Endothelial cell of hepatic sinusoid (primary cell): ENCODE measurements at regions not wholly inside any gene's neighbourhood (a gene's known extent, or its start where the extent isn't known, plus 50 kb on each side); places are given as distances from the start of the nearest gene placed in this dataset.

ENCODE experiments used
- in situ Hi-C: cut with HindIII; loops from 2 replicates; pipeline ENCODE4 v1.10.0; 2017; ENCODE audit warnings: low sequenced_read_pairs

DNA sequence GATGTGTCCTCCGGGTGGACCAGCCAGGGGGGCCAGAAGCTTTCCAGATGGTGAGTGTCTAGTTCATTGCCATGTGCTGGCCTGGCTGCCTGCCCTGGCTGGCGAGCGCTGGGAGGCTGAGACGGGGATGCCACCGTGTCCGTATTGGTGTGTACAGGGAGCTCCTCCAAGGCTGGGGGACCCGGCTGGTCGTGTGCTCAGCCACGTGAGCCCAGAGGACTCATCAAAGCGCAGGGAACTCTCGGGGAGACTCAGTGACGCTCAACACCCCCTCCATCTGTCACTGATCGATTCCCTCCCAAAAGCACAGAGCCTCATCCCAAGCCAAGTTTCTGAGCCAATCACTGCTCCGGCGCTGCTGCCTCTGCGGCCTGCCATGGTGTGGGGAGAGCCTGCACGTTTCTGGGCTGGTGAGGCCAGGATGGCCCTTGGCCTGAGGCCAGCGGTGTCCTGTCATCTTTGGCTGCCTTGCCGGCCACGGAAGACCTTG is 423.7 kb downstream of the SHANK2 start:
- in situ Hi-C loops: no loop called here

DNA sequence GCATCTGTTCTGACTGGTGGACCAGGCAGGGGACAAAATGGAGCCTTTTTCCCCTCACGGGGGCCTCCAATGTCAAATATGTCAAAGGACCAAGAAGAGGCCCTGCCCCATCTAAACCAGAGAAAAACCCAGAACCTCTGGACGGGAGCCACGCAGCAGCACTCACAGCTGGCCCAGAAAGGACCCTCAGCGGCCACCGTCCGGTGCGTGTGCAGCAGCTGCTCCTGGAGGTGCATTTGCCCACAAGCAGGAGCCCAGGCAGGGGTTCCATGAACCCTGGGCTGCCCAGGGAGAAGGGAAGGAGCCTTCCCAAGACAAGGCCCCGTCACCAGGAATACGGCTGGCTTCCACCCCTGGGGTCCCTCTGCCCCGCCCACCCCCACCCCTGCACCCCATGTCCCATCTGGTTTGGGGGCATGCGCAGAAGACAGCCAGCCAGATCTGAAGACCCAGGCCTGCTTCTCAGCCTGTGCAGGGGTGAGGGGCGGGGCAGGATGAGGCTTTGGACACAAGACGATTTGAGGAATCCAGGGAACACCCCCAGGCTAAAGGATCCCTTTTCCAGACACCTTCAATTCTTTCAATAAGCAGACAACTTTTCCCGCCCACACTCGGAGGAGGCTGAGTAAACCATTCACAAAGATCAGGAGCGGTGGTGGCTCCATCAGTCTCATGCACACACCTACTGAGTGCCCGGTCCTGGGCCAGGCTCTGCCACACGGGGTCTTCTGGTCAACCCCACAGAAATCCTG is 423.1 kb downstream of the SHANK2 start:
- in situ Hi-C loops: no loop called here

DNA sequence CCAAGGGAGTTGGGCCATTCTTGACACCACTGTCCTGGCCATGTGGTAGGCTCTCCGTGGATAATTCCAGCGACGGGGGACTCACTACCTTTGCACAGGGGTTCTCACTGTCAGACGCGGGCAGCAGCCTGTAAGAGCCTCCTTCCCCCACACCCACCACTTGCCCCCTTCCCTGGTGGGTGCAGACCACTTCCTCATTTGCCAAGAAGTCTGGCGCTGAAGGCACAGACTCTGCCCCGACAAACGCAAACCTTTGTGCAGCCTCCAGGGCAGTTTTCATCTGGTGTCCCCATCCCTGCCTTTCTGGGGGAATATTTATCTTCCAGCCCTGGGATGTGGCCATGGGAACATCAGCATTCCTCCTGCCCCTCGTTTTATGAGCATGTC is 422.5 kb downstream of the SHANK2 start:
- in situ Hi-C loops: no loop called here

DNA sequence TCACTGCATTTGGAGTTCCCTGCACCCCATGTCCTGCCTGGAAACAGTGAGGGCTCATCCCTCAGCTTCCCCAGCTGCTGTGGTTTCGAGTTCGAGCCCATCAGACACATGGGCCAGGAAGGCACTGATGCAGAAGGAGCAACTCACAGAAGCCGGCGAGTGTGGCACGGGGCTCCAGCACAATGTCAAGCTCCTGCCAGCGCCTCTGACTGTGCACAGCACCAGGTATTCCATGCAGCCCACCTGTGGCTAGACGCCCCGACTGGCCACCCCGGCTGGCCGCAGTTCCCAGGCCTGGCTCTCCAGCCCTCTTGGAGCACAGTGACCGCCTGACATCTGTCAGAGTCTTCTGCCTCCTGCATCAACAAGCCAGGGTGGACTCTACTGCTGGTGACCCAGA is 419.4 kb downstream of the SHANK2 start:
- in situ Hi-C loops: no loop called here

DNA sequence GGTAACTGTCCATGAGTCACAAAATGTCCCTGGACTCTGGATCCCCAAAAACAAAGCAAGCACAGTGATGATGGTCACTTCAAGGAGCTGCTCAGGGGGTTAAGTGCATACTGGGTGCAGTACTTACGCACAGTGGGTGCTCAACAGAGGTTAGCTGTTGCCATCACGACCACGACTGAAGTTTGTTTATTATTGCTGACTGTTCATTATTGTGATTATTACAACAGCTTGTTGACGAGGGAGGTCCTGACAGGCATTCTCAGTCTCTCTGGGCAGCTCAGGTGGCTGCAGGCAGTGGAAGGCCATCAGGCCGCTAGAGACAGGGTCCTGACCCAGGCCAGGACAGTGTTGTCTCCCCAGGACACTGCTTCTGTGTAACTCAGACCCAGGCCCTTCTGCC is 418.8 kb downstream of the SHANK2 start:
- in situ Hi-C loops: no loop called here

DNA sequence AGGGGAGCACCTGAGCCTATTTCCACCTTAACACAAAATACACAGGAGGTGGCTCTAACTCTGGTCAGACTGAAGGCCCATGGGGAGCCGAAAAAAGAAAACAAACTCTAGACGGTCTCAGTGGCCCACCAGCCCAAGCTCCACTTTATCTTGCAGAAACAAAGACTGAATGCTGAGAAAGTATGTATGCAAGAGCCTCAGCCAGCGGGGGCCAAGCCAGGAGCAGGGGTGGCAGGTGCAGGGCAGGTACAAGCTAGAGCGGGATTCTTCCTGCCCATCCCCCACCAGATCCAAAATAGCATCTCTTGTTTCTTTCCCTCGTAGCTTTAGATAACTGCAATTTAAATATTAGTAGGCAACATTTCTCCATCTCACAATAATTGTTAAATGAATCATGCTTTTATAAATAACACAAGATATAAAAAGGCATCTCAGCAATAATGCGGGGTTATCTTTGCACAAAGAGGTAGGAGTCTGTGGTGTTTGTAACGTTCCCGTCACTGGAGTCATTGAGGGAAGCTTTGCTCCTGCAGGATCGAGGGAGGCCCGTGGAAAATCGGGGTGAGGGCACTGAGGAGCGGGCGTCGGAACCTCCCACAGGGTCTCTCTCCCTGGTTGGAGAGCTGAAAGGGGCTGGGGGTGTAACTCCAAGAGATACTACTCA is 418.0 kb downstream of the SHANK2 start:
- in situ Hi-C loops: no loop called here

DNA sequence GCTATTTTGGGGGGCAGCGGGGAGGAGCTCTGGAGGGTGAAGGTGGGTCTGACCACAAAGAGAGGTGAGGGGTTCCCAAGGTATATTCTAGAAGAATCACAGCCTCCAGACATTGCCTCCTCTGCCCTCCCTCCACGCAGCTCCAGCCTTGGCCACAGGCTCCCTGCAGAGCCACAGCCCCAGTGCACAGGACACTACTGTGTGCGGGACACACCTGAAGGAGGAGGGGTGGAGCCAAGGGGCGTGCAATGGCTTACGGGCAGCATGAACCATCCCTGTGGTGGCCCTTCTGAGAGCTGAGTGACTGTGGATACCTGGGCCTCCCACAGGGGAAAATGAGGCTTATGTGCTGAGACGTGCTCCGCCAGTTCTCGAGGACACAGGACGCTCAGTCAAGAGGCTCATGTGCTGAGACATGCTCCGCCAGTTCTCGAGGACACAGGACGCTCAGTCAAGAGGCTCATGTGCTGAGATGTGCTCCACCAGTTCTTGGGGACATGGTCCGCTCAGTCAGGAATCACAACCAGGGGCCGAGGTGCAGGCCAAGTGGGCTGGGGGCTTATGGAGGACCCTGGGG is 417.3 kb downstream of the SHANK2 start:
- in situ Hi-C loops: no loop called here

DNA sequence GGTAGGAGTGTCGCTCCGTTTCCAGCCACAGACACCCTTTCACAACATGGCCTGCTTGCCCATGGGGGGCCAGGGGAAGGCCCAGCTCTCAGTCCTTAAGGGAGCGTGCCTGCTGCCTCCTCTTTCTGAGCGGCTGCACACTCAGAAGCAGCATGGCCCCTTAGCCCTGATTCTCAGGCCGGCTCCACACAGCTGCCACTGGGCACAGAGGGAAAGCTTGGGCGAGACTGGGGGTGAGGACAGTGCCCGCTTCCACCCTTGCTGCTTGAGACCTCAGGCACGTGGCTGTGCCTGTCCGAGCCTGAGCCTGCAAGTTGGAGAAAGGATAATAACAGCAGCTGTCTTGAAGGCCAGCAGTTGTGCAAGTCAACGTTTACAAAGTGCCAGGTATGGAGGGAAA is 416.3 kb downstream of the SHANK2 start:
- in situ Hi-C loops: no loop called here

DNA sequence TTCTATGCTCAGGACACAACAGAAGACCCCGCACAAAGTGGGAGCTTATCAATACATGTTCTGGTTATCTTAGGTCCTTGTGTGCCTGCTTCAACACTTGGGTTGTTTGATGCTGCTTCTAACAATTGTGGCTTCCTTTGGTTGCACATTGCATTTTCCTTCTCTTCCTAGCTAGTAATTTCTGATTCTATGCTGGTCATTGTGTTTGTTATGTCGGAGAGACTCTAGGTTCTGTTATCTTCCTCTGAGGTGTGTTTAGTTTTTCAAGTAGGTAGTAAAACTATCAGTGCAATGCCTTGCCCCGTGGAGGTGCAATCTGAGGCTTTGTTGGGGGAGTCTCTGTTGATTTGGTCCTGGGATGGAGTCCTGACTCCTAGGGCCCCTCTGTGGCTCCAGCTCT is 414.2 kb downstream of the SHANK2 start:
- in situ Hi-C loops: no loop called here

DNA sequence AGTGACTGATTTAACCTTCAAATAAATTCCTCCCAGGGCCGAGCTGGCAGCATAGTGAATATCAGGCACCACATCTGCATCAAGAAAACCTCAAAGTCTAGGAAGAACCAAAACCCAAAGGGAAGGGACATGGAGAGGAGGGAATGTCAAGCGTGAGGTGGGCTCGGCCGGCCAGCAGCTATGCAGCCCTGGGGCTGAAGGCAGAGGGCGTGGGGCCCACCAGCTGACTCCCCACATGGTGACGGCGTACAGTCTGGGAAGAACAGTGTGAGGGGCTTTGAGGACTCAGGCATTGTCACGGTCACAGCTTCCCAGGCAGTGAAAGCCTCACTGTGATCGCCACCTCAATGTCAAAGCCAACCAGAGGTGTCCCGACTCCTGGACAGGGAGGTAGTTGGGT is 412.5 kb downstream of the SHANK2 start:
- in situ Hi-C loops: no loop called here

DNA sequence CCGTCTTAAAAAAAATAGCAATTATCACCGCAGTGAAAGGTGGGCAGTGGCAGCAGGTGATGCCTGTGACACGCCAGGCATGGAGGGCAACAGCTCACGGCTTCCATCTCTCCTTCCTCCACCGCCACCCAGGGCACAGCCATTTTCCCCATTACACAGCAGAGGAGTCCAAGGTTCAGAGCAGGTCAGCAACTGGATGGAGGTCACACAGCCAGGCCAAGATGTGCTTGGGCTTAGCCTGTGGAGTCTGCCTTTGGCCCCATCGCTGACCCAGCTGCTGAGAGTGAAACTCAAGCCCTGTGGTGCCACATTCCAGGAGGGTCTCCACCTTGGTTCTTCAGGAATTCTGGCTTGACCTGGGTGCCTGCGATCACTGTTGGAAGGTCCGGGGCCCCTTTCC is 411.1 kb downstream of the SHANK2 start:
- in situ Hi-C loops: no loop called here

DNA sequence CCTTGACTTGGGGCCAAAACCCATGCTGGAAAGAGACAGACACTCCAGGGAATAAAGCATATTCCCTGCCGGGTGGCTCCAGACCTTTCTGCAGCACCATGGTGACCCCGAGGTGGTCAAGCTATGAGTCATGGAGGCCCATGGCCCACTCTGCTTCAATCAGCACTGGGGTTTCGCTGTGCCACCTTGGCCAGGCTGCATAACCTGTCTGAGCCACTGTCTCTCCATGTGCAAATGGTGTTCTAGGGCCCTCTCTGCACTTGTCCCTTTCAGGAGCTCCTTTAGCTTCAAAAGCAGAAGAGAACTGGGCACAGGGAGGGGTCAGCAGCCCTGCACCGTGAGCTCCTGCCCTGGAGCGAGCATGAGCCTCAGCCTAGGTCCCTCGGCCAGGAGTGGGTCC is 410.1 kb downstream of the SHANK2 start:
- in situ Hi-C loops: no loop called here

DNA sequence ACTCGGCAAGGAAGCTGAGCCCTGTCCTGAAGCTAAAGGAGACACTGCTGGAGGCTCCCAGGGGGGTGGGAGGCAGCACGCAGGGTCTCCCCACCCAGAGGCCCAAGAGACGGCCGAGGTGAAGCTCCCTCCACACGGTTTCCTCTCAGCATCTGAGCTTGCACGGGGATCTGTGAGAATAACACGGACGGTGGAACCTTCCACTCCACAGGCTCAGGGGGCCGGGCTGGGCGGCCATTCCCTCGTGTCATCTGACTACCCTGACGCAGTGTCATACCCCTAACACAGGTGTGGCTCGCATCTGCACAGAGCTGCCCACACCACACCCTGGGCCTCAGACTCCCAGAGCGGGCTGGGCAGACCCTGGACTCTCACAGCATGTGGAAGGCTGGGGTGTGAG is 409.7 kb downstream of the SHANK2 start:
- in situ Hi-C loops: no loop called here

DNA sequence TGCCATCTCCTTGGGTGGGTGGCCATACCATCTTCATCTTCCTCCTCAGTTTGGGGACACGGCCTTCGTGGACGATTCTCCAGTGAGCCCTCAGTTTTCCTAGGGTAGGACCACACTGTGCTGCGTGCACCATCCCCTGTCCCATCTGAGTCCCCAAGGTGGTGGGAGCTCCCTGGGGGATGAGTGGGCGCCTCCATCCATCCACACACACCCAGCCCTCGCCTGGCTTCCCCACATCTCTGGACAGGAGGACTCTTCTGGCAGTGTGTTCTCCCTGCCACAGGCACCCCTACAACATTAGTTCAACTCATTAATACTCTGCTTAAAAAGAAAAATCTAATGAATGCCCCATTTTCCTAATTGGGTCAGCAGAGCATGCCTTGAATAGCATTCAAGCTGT is 408.5 kb downstream of the SHANK2 start:
- in situ Hi-C loops: no loop called here

DNA sequence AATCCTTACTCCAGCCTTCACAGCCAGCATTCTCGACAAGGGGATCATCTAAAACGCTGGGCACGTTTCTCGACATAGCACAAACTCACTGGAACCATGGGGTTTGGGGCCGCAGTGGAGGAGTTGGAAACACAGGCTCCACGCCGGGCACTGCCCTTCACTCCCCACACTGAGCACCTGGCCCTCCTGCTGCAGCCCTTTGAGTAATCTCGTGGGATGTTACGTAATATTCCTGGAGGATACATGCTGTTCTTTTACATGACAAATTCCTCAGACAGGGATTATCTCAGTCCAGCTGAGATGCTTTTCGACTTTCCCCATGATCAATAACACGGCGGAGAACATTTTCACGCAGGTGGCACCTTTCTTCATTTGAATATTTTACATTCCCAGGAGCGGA is 408.0 kb downstream of the SHANK2 start:
- in situ Hi-C loops: no loop called here

DNA sequence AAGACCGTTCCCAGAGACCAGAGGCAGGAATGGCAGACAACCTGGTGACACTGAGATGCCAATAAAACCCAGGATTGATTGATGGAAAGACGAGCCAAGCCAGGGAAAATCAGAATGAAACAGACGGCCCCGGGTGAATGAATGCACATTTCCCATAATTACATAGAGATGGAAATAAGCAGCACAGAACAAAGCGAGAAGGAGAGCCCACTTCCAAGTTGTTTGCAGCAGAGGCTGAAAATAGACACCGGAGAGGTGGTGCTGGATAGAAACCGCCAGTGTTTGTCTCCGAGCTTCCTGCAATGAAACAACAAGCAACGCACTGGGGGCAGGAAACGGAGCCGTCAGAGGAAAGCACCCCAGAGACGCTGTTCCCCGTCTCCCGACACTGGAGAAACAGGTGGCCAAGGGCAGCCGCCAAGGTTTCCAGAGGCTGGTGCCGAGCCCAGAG is 406.8 kb downstream of the SHANK2 start:
- in situ Hi-C loops: no loop called here

DNA sequence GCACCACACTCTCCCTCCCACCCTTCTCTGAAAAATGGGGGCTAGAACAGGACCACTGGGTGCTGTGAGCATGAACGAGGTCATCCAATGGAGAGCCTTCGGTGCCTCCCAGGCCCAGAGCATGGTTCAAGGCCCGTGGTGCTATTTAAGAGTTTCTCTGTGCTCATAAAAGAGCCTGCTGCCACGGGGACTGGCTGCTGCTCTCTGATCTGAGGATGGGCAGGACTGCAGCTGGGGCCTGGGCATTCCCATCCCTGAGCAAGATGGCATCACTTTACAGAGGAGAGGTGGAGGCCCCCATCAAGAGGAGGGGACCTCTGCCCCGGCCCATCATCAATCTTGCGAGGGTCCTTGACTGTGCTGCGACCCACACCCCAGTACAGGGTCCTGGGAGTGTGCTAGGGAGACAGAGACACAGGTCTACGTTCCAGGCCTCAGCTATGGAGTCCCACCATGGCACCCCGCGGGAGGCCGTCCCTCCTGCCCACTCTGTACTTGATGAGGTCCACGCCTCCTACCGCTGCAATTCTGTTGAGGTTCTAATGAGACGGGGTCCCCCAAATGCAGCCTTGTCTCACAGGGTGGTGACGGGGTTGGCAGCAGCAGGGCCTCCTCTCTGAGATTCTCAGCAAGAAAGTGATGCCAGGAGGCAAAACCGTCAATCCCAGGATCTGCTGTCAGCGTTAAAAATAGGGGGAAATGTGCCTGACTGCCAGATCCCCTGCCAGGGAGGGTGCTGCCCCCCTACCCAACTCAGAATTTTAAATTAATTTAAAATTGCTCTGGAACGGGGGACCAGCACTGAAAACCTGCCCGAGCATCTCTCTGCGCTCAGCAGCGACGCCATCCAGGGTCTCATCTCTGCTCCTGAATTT is 405.4 kb downstream of the SHANK2 start:
- in situ Hi-C loops: no loop called here

DNA sequence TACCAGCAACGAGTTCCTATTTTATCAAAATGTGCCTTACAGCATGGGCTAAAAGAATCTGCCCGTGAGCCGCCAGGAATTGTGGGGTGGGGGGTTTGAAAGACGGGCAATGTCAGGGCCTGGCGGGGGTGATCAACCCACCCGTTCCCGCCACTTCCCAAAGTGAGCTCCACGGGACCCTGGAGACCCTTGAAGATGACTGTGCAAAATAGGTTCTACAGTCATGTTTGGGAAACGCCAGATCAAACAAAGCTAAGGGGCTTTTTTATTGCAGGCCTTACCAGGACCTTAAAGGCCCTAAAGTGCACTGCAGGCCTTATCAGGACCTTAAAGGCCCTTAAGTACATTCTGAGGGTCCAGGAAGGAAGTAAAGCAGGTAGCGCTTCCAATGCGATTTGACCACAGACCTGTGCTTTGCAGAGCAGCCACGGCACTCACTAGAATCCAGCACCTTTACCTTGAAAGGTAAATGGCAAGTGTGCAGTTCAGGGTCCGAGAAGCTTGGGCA is 404.1 kb downstream of the SHANK2 start:
- in situ Hi-C loops: no loop called here

DNA sequence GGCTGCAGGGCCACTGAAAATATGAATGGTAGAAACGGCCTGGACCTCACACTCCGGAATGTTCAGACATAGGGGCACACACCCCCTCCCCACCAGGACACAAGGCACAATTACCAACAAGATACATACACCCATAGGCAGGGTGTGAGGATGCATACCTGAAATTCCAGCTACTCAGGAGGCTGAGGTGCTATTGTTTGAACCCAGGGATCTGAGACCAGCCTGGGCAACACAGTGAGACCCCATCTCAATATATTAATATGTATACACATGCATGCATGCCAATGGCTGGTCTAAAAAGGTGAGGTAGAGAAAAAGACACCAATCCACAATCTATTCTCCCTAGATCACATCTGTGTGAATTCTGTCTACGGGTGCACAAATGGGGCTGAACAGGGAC is 403.3 kb downstream of the SHANK2 start:
- in situ Hi-C loops: no loop called here

DNA sequence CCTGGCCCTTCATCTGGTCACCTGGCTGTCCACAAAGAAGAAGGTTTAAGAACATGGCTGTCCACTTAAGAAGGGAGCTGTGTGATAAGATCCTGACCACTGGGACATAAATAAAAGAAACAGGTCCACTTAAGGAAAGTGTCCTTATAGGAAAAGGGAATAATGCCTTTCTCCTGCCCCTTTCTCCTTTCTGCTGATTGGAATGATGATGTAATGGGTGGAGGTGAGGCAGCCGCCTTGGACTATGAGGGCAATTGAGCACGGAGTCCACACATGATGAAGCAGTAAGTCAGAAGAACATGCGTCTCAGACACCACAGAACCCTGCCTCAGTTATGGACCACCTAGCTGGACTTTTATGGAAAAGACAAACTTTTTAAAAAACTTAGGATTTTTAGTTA is 401.1 kb downstream of the SHANK2 start:
- in situ Hi-C loops: loop anchor here (10.0 kb wide), 2 partner anchors 283 to 343 kb away; no protein-coding TSS in a partner anchor

DNA sequence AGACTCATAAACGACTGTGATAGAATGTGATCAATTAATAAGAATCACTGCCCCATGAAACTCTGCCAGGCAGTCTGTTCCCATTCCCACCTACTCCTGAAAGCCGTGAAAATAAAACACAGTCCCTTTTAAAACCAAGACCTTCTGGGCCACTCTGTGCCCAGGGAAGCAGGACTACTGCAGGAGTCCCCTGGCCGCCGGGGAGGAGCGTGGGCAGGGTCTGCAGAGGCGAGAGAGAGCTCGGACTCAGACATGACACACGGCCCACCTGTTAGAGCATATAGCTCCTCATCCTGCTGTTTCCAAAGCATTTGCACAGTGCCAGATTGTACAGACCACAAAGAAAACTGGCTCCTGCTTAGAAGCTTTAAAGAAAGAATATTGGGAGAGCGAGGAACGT is 400.5 kb downstream of the SHANK2 start:
- in situ Hi-C loops: loop anchor here (10.0 kb wide), 2 partner anchors 283 to 343 kb away; no protein-coding TSS in a partner anchor
